ENCODE measurements at regions not wholly inside any gene's neighbourhood (a gene's known extent, or its start where the extent isn't known, plus 50 kb on each side); places are given as distances from the start of the nearest gene placed in this dataset.

GRCh38 chrX:142742581-142742980, 283.1 kb upstream of the SPANXN4 start:
- DNase-seq = no peak

GRCh38 chrX:142733327-142733726, 292.4 kb upstream of the SPANXN4 start:
- peak in 2 of 58 donors; percentile 0 to 3 for DNase-seq

GRCh38 chrX:142711796-142712290, 313.9 kb upstream of the SPANXN4 start:
- DNase-seq = no peak

GRCh38 chrX:142702749-142703148, 323.0 kb upstream of the SPANXN4 start:
- no peak for DNase-seq

- DNase-seq = no peak
Measured at GRCh38 chrX:142688256-142688655, 337.5 kb upstream of the SPANXN4 start.

GRCh38 chrX:142686653-142687283, 339.0 kb upstream of the SPANXN4 start:
- no peak for DNase-seq

GRCh38 chrX:142686206-142686605, 339.5 kb upstream of the SPANXN4 start:
- DNase-seq = no peak

- no peak for DNase-seq
Measured at GRCh38 chrX:142680038-142680437, 345.7 kb upstream of the SPANXN4 start.

- no peak for DNase-seq
Measured at GRCh38 chrX:142671036-142671435, 354.7 kb upstream of the SPANXN4 start.

GRCh38 chrX:142663330-142664095, 362.2 kb upstream of the SPANXN4 start:
- no peak for DNase-seq

GRCh38 chrX:142661696-142662095, 364.0 kb upstream of the SPANXN4 start:
- no peak for DNase-seq

GRCh38 chrX:142655507-142655906, 370.2 kb upstream of the SPANXN4 start:
- DNase-seq = no peak

GRCh38 chrX:142637206-142637605, 388.5 kb upstream of the SPANXN4 start:
- no peak for DNase-seq

- DNase-seq = no peak
Measured at GRCh38 chrX:142616636-142617035, 409.1 kb upstream of the SPANXN4 start.

- no peak for DNase-seq
Measured at GRCh38 chrX:142613403-142613802, 408.3 kb upstream of the MAGEC2 start.

- peak in 2 of 58 donors; percentile 0 for DNase-seq
Measured at GRCh38 chrX:142606629-142607028, 401.5 kb upstream of the MAGEC2 start.

GRCh38 chrX:142601792-142602191, 396.7 kb upstream of the MAGEC2 start:
- DNase-seq = peak in 1 of 58 donors; percentile 8

- peak in 19 of 58 donors; percentile 0 to 31 (median 2) for DNase-seq
Measured at GRCh38 chrX:142593361-142593862, 388.3 kb upstream of the MAGEC2 start.

GRCh38 chrX:142576615-142577014, 371.5 kb upstream of the MAGEC2 start:
- no peak for DNase-seq

- DNase-seq = no peak
Measured at GRCh38 chrX:142549923-142550322, 344.8 kb upstream of the MAGEC2 start.

- no peak for DNase-seq
Measured at GRCh38 chrX:142505839-142506238, 300.7 kb upstream of the MAGEC2 start.

- no peak for DNase-seq
Measured at GRCh38 chrX:142503967-142504643, 299.0 kb upstream of the MAGEC2 start.
